SK-N-MC (cell line): ENCODE measurements at regions not wholly inside any gene's neighbourhood (a gene's known extent, or its start where the extent isn't known, plus 50 kb on each side); places are given as distances from the start of the nearest gene placed in this dataset.

ENCODE experiments used
- EZH2 ChIP-seq: fragments of 200-600 bp; sonication (generic); IDR thresholded peaks from one replicate; pipeline ENCODE4 v1.6.1; 2017; ENCODE audit warnings: antibody characterized with exemption
- POLR2AphosphoS5 ChIP-seq: IDR thresholded peaks from 2 replicates; pipeline ENCODE4 v1.6.1; 2012; ENCODE audit warnings: mild to moderate bottlenecking, low read depth, low read length, borderline replicate concordance

GRCh38 chr2:207448006-207448405, 81.8 kb upstream of the CREB1 start:
- TF ChIP-seq EZH2 (no peak), POLR2AphosphoS5 (no peak)
